Activated CD4-positive, alpha-beta T cell treated with anti-CD3 and anti-CD28 coated beads, Interleukin-2, amount 50 U/mL, for 16 hours (primary cell): ENCODE measurements at regions not wholly inside any gene's neighbourhood (a gene's known extent, or its start where the extent isn't known, plus 50 kb on each side); places are given as distances from the start of the nearest gene placed in this dataset.
"Not testable (repeated sequence)": the region's sequence is repeated elsewhere in the genome, so short reads cannot be mapped to it uniquely, and the experiment has no call there.

ENCODE experiments used
- DNase-seq: peaks from one replicate; pipeline ENCODE4 v3.0.0-alpha.2; 2020

- no peak for DNase-seq
Measured at GRCh38 chr4:132269303-132269990, 879.6 kb upstream of the PCDH10 start.

GRCh38 chr4:132275583-132276121 is 873.4 kb upstream of the PCDH10 start:
- no peak for DNase-seq

- DNase-seq = no peak
Measured at GRCh38 chr4:132276185-132276584, 872.9 kb upstream of the PCDH10 start.

GRCh38 chr4:132276989-132277388 is 872.1 kb upstream of the PCDH10 start:
- no peak for DNase-seq

- no peak for DNase-seq
Measured at GRCh38 chr4:132281733-132282132, 867.4 kb upstream of the PCDH10 start.

- DNase-seq = no peak
Measured at GRCh38 chr4:132284910-132285426, 864.1 kb upstream of the PCDH10 start.

- DNase-seq = no peak
Measured at GRCh38 chr4:132297346-132297745, 851.7 kb upstream of the PCDH10 start.

- DNase-seq = no peak
Measured at GRCh38 chr4:132299841-132300240, 849.3 kb upstream of the PCDH10 start.

GRCh38 chr4:132312521-132312920 is 836.6 kb upstream of the PCDH10 start:
- DNase-seq = no peak

- no peak for DNase-seq
Measured at GRCh38 chr4:132313852-132314251, 835.2 kb upstream of the PCDH10 start.

GRCh38 chr4:132316738-132317137 is 832.4 kb upstream of the PCDH10 start:
- DNase-seq = no peak

- no peak for DNase-seq
Measured at GRCh38 chr4:132317923-132318322, 831.2 kb upstream of the PCDH10 start.

GRCh38 chr4:132328761-132329160 is 820.3 kb upstream of the PCDH10 start:
- DNase-seq = no peak

- DNase-seq = no peak
Measured at GRCh38 chr4:132330994-132331393, 818.1 kb upstream of the PCDH10 start.

GRCh38 chr4:132332932-132333723 is 816.0 kb upstream of the PCDH10 start:
- DNase-seq = no peak

- no peak for DNase-seq
Measured at GRCh38 chr4:132333724-132334047, 815.4 kb upstream of the PCDH10 start.

- DNase-seq = no peak
Measured at GRCh38 chr4:132334081-132334480, 815.0 kb upstream of the PCDH10 start.

GRCh38 chr4:132344924-132345828 is 803.9 kb upstream of the PCDH10 start:
- no peak for DNase-seq

- DNase-seq = no peak
Measured at GRCh38 chr4:132346016-132346415, 803.1 kb upstream of the PCDH10 start.

- DNase-seq = not testable (repeated sequence)
Measured at GRCh38 chr4:132351606-132352005, 797.5 kb upstream of the PCDH10 start.

GRCh38 chr4:132382243-132382642 is 766.9 kb upstream of the PCDH10 start:
- DNase-seq = no peak

GRCh38 chr4:132383571-132384199 is 765.4 kb upstream of the PCDH10 start:
- no peak for DNase-seq

GRCh38 chr4:132384709-132385108 is 764.4 kb upstream of the PCDH10 start:
- DNase-seq = no peak
